K562 (cell line): ENCODE measurements at regions not wholly inside any gene's neighbourhood (a gene's known extent, or its start where the extent isn't known, plus 50 kb on each side); places are given as distances from the start of the nearest gene placed in this dataset.

Experiments
- AFF4 ChIP-seq: sonication (generic); formaldehyde crosslinking; IDR thresholded peaks from 2 replicates; pipeline ENCODE4 v1.8.0; 2023; ENCODE audit warnings: mild to moderate bottlenecking, missing genetic modification reagents
- FOSL1 ChIP-seq: fragments of 200-800 bp; sonication (Bioruptor generic); conservative IDR thresholded peaks from 2 replicates; pipeline ENCODE4 v1.6.1; 2016; ENCODE audit warnings: missing genetic modification characterization, missing compliant biosample characterization
- NR2C1 ChIP-seq, 2 experiments: fragments of 450-650 bp; IDR thresholded peaks; 2 replicates each; pipeline ENCODE4 v1.6.1; 2017; ENCODE audit warnings: mild to moderate bottlenecking in 2 of 2, antibody characterized with exemption in 1 of 2, inconsistent platforms in 1 of 2, missing compliant biosample characterization in 1 of 2, missing genetic modification characterization in 1 of 2
- USF2 ChIP-seq: sonication (generic); formaldehyde crosslinking; IDR thresholded peaks from 2 replicates; pipeline ENCODE4 v1.5.0; 2020; ENCODE audit warnings: missing genetic modification reagents
- ZNF318 ChIP-seq, 2 experiments: fragments of 450-650 bp; IDR thresholded peaks; 2 replicates each; pipeline ENCODE4 v1.6.1; 2016; ENCODE audit warnings: mild to moderate bottlenecking in 2 of 2, borderline replicate concordance in 1 of 2, low read depth in 1 of 2, moderate library complexity in 1 of 2

- no peak for TF ChIP-seq ZNF318 (IDR thresholded peaks at IDR 0.05; ENCODE audit: borderline replicate concordance in 1 of 2, low read depth in 1 of 2)
- TF ChIP-seq AFF4 (CRISPR knock-in tag): no peak
- no peak for TF ChIP-seq NR2C1 (IDR thresholded peaks at IDR 0.05)
- TF ChIP-seq NR2C1 (tag; IDR thresholded peaks at IDR 0.05): no peak
- no peak for TF ChIP-seq FOSL1
- no peak for TF ChIP-seq USF2 (CRISPR knock-in tag)
- TF ChIP-seq, all 486 proteins: peak for 0
These were observed 386.6 kb upstream of the CLINT1 start (continued) for GRCh38 chr5:158245513-158245912.
